ENCODE measurements at regions not wholly inside any gene's neighbourhood (a gene's known extent, or its start where the extent isn't known, plus 50 kb on each side); places are given as distances from the start of the nearest gene placed in this dataset.

DNA sequence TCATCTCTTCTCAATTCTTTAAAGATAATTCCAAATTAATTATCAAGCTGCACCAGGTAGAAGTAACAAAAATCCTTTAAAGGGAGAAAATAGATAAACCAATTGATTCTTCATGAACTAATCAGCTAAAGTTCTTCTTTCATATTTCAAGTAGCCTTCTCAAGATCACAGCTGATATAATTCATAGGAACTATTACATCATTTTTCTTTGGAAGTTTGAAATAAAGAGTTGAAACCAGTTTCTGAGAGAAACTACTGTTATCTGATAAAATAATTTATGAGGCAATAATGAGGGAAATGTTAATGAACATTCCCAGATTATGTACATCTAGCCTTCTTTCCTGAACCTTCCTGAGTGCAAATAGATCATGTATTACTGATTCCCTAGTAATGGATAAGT is 484.9 kb downstream of the METTL4 start:
- no peak for DNase-seq

GRCh38 chr18:2087877-2088673 is 483.2 kb downstream of the METTL4 start:
- DNase-seq: peak; percentile 48

DNA sequence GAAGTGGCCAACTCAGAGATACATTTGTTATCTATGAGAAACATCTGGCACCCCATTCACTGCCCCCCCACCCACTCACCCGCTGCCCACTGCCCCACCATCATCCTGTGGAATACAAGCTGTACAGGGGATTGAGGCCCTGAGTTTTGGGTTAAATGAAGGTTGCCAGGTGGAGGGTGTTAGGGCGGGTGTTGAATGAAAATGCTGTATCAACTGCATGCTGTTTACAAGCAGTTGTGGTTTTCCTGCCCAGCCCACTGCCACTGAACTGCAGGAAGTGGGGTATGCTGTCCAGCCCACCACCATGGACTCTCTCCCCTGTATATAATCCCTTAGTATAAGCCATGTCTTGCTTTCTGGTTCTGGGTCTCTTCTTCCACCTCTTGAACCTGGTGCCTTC is 481.9 kb downstream of the METTL4 start:
- no peak for DNase-seq

DNA sequence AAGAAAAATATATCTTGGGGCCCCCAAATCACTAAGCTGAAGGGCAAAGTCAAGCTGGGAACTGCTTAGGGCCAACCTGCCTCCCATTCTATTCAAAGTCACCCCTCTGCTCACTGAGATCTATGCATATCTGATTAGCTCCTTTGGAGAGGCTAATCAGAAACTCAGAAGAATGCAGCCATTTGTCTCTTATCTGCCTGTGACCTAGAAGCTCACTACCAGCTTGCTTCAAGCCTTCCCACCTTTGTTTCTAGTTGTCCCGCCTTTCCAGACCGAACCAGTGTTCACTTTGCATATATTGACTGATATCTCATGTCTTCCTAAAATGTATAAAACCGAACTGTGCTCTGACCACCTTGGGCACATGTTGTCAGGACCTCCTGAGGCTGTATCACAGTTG is 479.4 kb downstream of the METTL4 start:
- no peak for DNase-seq

GRCh38 chr18:2096551-2096950 is 474.8 kb downstream of the METTL4 start:
- DNase-seq: no peak

GRCh38 chr18:2100694-2101213 is 470.6 kb downstream of the METTL4 start:
- DNase-seq: no peak

- DNase-seq: no peak
These were observed 469.3 kb downstream of the METTL4 start for GRCh38 chr18:2102022-2102421.

GRCh38 chr18:2103299-2103698 is 468.0 kb downstream of the METTL4 start:
- DNase-seq: no peak

DNA sequence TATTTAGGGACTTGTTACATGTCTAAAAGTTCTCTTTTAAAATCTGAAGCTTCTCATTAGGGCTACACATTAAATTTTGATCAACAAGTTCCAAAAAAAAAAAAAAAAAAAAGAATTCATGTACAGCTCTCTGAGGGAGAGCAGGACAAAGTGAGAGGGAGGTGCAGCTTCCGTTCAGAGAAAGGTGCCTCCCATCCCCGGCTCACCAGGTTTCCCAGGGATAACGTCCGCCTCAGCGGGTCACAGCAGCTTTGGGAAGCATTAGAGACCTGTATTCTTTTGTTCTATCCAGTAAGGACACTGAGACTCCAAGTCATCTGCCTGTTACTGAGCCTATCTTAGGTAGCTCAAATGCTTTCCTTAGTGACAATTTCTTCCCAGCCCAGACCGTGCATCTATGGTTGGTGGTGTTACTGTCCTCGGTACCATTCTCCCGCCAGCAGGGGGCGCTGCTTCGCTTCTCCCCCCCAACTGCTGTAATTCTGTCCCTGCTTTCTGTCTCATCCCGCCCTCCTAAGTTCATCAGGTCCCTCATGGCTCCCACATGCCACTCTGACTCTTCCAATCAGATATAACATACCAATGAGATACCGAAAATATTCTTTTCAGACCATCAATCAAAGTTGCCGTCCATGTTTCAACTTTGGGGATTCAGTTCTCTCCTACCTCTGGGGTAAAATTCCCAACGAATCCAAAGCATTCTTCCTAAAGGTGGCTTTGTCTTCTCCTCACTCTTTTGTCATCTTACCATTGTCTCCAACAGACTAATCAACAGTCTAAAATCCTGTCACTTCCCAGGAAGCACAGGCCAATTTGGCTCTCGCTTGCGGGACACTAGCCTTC is 466.5 kb downstream of the METTL4 start:
- no peak for DNase-seq

DNA sequence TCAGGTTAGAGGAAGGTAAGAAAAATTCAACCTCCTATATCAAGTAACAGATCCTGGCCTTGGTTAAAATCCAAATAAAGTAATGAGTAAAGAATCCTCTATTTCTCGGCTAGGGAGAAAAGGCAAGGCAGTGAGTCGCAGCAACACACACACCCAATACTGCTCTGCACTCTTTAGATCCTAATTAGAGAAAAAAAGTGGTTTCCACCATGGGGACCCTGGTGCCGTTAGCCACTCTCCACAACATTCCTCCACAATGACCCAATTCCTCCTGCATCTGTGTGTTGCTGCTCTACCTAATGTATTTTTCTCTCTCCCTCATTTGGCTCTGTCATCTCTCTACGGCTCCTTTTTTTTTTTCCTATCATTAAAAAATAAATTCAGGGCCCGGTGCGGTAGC is 462.7 kb downstream of the METTL4 start:
- DNase-seq: no peak

DNA sequence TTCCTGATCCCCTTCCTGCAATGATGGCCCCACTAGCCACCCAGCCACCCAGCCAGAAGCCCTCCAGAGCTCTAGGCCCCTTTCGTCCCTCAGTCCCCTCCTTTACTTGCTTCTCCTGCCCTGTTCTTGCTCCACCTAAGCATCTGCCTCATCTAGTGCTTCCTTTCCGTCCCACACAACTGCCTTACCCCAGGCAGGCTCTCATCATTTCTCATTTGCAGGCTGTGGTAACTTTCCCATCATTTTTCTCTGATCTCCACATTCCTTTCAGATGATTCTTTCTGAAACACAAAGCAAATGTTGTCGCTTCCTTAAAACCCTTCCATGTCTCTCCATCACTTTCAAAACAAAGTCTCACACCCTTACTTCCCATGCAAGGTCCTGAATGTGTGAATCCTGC is 459.8 kb downstream of the METTL4 start:
- DNase-seq: no peak

GRCh38 chr18:2112435-2113045 is 458.8 kb downstream of the METTL4 start:
- no peak for DNase-seq

DNA sequence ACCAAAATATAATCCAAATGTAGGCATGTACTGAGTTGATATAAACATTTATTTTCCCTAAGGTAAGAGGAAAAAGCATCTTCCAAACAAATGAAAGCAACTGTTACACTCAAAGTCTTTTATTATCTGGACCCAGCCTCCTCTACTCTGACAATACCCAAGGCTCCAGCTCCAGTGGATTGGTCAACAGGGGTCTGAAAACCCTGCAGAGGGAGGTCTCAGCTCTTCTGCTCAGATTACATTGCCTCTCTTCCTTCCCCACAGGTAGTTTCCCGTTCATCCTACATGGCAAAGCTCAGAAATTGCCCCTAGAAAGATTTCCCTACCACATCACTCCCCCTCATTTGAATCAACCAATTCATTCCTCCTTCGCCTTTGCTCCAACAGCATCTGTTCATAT is 457.0 kb downstream of the METTL4 start:
- no peak for DNase-seq

DNA sequence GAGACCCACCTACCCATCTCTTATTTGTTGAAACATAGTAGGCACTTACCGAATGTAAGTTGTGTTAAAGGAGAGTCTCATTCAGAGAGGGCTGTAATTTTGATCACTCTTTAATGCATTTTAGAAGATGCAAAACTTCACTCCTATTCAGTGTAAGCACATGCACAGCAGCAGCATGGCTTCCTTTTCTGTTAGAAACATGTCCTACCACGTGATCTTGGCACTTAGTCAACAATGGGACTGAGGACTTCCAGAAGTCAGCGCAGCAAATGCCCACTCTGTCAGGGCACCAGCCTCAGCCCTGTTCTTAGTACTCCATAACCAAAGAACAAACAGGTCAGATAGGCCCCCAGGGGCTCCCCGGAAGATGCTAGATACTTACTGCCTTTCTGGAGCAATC is 456.5 kb downstream of the METTL4 start:
- DNase-seq: no peak

DNA sequence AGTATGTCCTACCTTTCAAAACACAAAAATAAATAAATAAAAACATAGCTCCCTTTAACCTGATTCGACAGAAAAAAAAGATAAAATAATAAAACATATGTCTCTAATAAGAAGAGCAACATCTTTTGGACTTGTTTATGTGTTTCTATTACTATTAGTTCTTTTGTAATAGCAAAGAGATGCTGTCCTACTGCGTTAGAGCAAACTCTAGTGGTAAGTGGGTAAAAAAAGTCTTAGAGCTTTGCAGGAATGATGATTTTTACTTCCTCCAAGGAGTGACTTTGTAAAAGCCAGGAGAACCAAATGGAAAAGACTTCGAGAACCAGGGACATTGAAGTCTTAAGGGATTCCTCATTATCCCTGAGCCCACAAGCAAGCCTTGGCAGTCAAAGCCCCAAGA is 450.1 kb downstream of the METTL4 start:
- DNase-seq: no peak

DNA sequence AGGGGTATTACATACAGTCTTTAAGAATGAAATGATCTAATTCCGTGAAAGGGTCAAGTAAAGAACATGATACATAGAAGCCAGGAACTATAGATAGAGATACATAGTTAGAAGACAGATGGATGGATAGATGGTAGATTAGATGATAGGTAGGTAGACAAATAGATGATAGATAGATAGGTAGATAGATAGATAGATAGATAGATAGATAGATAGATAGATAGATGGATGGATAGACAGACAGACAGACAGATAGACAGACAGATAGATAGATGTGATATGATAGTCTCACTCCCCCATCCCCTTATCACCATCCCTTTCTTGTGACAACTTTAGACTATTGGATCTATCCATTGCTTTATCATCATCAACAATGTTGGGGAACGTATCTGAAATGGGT is 448.2 kb downstream of the METTL4 start:
- DNase-seq: no peak

DNA sequence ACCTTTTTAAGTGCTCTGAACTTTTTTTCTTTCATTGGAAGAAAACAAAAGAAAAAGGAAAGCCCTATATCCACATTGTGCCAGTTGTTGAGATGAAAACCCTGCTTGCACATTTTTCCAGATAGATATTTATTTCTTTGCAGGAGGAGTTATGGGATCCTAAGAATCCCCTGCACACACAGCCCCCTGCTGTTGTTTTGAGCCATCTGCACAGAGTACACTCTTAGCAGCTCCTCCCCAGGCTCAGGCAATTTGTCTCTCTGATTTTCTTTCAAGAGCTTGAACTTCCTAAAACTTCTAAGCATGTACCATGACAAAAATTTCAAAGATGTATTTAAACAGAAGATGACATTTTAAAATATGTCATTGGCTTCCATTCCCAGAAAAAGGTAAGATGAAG is 436.9 kb downstream of the METTL4 start:
- DNase-seq: no peak

DNA sequence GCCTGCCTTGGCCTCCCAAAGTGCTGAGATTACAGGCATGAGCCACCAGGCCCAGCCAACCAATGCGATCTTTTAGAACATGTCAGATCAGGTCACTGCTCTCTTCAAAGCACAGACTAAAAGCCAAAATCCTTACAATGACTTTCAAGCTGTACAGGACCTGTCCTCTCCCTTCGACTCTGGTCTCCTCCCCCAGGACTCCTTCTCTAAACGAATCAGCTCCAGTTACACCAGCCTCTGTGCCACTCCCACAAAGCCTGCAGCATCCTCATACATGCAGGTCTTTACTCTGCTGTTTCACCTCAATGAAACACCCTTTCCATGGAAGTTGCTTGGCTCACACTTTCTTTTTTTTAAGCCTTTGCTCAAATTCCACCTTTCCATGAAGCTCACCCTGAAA is 436.0 kb downstream of the METTL4 start:
- DNase-seq: no peak

GRCh38 chr18:2138552-2138951 is 432.8 kb downstream of the METTL4 start:
- DNase-seq: no peak

DNA sequence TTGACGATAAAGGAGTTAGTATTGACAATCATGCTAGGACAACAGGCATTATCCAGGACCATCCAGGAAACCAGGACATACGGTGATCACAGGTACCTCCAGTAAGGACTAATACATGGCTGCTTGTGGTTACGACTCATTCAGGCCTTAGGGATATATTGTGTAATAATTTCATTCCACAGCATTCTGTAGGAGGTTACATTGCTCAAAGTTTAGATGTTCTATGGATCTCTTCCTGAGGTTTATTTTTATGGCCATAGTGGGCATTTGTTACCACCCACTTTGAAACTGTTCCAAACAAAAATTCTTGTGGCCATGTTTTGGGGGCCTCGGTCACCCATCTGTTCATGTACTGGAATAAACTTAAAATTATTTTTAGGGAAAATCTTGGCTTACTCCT is 431.6 kb downstream of the METTL4 start:
- no peak for DNase-seq

- no peak for DNase-seq
These were observed 427.7 kb downstream of the METTL4 start for GRCh38 chr18:2143636-2144035.

- no peak for DNase-seq
These were observed 426.5 kb downstream of the METTL4 start for GRCh38 chr18:2144811-2145210.

GRCh38 chr18:2146092-2146491 is 425.2 kb downstream of the METTL4 start:
- no peak for DNase-seq

DNA sequence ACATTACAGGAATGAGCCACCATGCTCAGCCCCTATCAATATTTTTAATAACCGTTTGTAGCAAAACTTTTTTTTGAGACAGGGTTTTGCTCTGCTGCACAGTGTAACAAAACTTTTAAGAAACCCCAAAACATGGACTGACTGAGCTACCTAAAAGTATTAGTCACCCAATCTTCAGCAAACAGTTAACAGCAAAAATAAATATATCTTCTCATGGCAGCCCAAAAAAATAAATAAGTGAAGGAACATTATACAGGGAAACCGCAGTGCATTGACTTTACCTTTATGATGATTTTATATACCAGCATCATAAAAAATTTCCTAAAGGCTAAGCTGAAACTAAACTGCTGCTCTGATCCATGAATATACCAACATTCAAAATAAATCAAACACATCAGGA is 424.6 kb downstream of the METTL4 start:
- DNase-seq: no peak
